ENCODE measurements at regions not wholly inside any gene's neighbourhood (a gene's known extent, or its start where the extent isn't known, plus 50 kb on each side); places are given as distances from the start of the nearest gene placed in this dataset.

- Histone ChIP-seq H3K79me2 (ENCODE audit: low read length) (no peaks in the 10 kb centered on the region), H3K27ac (ENCODE audit: low read length) (no peak overlapping the region), H3K4me2 (ENCODE audit: low read depth, low read length) (no peak overlapping the region)
Measured at GRCh38 chr3:159845737-159846136, 142.9 kb upstream of the IL12A start.

GRCh38 chr3:159846255-159846654 lies 142.4 kb upstream of the IL12A start:
- no peaks in the 10 kb centered on the region for H3K4me1 ChIP-seq (ENCODE audit: low read length)
- no peak overlapping the region for H3K4me2 ChIP-seq (ENCODE audit: low read depth, low read length)
- DNase-seq = no peak
- no peak overlapping the region for H3K27ac ChIP-seq (ENCODE audit: low read length)
- no peaks in the 10 kb centered on the region for H3F3A ChIP-seq (ENCODE audit: insufficient read depth, low read length)
- no peaks in the 10 kb centered on the region for H3K27me3 ChIP-seq (replicated peaks; ENCODE audit: insufficient read depth, low read length)
- H3K9me3 ChIP-seq (replicated peaks; ENCODE audit: insufficient read depth, low read length) = no peaks in the 10 kb centered on the region
- no peaks in the 10 kb centered on the region for H3K79me2 ChIP-seq (ENCODE audit: low read length)
- H3K9me2 ChIP-seq (replicated peaks; ENCODE audit: insufficient read depth, low read length) = no peaks in the 10 kb centered on the region
- H4K20me1 ChIP-seq (ENCODE audit: insufficient read depth, low read length) = no peaks in the 10 kb centered on the region
- H3K9ac ChIP-seq (ENCODE audit: low read length) = no peak overlapping the region
- H3K36me3 ChIP-seq (replicated peaks; ENCODE audit: insufficient read depth, low read length) = no peaks in the 10 kb centered on the region
- no peak overlapping the region for H3K4me3 ChIP-seq (ENCODE audit: low read length)
- H2AFZ ChIP-seq (ENCODE audit: low read length) = no peak overlapping the region
- TF ChIP-seq EZH2 (optimal IDR thresholded peaks at IDR 0.05; ENCODE audit: low read depth, low read length) (no peak), CTCF (IDR thresholded peaks at IDR 0.05; ENCODE audit: low read length) (no peak), EZH2phosphoT487 (IDR thresholded peaks at IDR 0.05; ENCODE audit: low read length) (no peak)

More at GRCh38 chr3:159845737-159846136, 142.9 kb upstream of the IL12A start:
- H3K27me3 ChIP-seq (replicated peaks; ENCODE audit: insufficient read depth, low read length) = no peaks in the 10 kb centered on the region
- no peak overlapping the region for H2AFZ ChIP-seq (ENCODE audit: low read length)
- H3K4me3 ChIP-seq (ENCODE audit: low read length) = no peak overlapping the region
- H4K20me1 ChIP-seq (ENCODE audit: insufficient read depth, low read length) = no peaks in the 10 kb centered on the region
- H3K9me2 ChIP-seq (replicated peaks; ENCODE audit: insufficient read depth, low read length) = no peaks in the 10 kb centered on the region
- H3K4me1 ChIP-seq (ENCODE audit: low read length) = no peaks in the 10 kb centered on the region
- H3K36me3 ChIP-seq (replicated peaks; ENCODE audit: insufficient read depth, low read length) = no peaks in the 10 kb centered on the region
- no peaks in the 10 kb centered on the region for H3K9me3 ChIP-seq (replicated peaks; ENCODE audit: insufficient read depth, low read length)
- no peaks in the 10 kb centered on the region for H3F3A ChIP-seq (ENCODE audit: insufficient read depth, low read length)
- no peak overlapping the region for H3K9ac ChIP-seq (ENCODE audit: low read length)
- TF ChIP-seq CTCF (IDR thresholded peaks at IDR 0.05; ENCODE audit: low read length) = no peak
- DNase-seq = no peak

- Histone ChIP-seq H3K9ac (ENCODE audit: low read length) (no peak overlapping the region), H3K9me2 (replicated peaks; ENCODE audit: insufficient read depth, low read length) (no peaks in the 10 kb centered on the region), H3F3A (ENCODE audit: insufficient read depth, low read length) (peaks cover 7% of the 10 kb centered on the region; the same call in 1 of the 2 replicates), H3K4me3 (ENCODE audit: low read length) (no peak overlapping the region), H3K27ac (ENCODE audit: low read length) (no peak overlapping the region), H3K79me2 (ENCODE audit: low read length) (no peaks in the 10 kb centered on the region), H2AFZ (ENCODE audit: low read length) (no peak overlapping the region), H3K36me3 (replicated peaks; ENCODE audit: insufficient read depth, low read length) (no peaks in the 10 kb centered on the region), H3K9me3 (replicated peaks; ENCODE audit: insufficient read depth, low read length) (no peaks in the 10 kb centered on the region), H4K20me1 (ENCODE audit: insufficient read depth, low read length) (no peaks in the 10 kb centered on the region), H3K27me3 (replicated peaks; ENCODE audit: insufficient read depth, low read length) (no peaks in the 10 kb centered on the region), H3K4me2 (ENCODE audit: low read depth, low read length) (no peak overlapping the region), H3K4me1 (ENCODE audit: low read length) (peaks cover 15% of the 10 kb centered on the region; the same call in 1 of the 2 replicates)
- DNase-seq = no peak
- TF ChIP-seq CTCF (IDR thresholded peaks at IDR 0.05; ENCODE audit: low read length) (no peak), EZH2phosphoT487 (IDR thresholded peaks at IDR 0.05; ENCODE audit: low read length) (no peak), EZH2 (optimal IDR thresholded peaks at IDR 0.05; ENCODE audit: low read depth, low read length) (no peak)
Measured at GRCh38 chr3:159848348-159849118, 140.1 kb upstream of the IL12A start.

Measured in MM.1S (cell line).